SIG-M5 treated with dmso at 0.1 percent for 504 hours (cell line): ENCODE measurements at regions not wholly inside any gene's neighbourhood (a gene's known extent, or its start where the extent isn't known, plus 50 kb on each side); places are given as distances from the start of the nearest gene placed in this dataset.

Source experiments
- DNase-seq: peaks from one replicate; lab custom pipeline; 2025; ENCODE audit not compliant: unreplicated experiment; lab: John Stamatoyannopoulos, UW

DNA sequence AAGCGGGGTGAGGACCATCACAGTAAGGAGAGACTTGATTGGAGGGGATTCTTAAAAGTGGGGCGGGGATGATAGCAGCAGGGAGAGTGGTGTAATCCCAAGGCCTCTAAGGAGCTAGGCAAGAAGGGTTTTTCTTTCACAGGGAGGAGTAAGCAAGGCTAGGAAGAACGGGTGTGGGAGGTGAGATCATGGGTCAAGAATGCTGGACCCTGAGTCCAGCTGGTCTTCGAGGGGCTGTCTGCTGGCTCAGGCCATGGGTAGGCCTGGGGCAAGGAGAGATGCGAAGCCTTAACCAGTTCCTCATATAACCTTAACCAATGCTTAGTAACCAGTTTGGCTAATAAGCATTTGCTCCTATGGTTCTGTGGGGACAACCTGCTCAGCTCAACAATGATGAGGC lies 599.1 kb downstream of the NPHP4 start:
- DNase-seq, result no peak

DNA sequence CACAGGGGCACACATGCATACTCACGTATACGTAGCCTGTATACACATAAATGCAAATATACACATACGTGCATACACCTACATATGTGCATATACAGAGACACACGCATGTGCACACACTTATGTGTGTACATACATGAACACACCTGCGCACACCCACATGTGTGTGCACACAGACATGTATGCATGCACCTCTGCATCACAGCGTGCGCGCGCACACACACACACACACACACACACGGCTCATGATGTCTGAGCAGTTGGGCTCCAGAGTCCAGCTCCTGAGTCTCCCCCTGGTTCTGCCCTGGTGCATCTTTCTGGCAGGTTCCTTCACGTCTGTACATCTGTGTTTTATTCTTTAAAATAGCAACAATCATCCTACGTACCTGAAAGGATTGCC lies 600.5 kb downstream of the NPHP4 start:
- no peak for DNase-seq

DNA sequence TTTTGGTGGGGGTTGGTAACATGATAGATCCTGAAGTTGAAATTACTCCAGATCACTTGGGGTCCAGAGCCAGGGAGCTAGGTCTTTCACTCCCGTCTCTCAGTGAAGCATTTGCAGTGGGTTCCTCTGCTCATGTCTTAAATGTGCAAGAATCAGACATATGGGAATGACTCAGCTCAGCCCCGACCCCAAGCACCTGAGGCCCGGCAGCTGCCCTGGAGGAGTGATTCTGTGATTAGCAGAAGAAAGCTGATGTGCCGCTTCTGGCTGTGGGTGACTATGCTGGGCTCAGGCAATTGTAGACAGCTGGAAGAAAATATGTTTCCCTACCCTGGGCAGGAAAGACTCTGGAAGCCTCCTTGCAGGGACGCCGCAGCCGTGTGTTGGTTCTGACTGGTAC lies 601.7 kb downstream of the NPHP4 start:
- no peak for DNase-seq

DNA sequence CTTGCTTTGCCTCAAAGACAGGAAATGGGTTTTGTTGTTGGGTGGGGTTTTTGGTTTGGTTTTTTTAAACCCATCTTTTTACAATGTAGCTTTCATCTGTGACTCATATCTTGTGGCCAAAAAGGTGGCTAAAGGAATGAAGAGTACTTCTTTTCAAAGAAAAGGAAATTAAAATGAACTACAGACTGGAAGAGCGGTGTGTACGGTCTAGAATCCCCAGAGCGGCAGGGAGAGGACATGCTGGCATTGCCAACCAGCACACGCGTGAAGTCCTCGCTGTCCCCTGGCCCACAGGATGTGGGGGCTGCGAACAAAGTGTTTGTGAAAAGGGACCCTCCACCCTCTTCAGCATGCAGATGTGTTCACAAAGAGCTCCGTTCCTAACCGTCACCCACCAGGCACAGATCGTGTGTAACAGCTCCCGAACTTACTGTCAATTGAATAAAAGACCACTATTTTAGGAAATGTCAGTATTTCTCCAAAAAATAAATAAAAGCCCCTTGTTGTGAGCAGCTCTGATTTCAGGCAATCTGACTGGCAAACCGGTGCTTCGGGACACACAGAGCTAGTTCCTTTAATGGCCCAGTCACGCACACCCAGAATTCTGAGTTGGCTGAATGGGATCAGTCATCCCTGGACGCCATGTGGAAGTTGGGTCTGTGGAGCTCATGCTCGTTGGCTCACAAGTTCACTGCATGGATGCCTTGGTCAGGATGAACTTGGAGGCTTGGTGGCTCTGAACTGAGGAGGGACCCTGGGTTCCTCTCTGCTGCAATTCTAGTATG lies 602.9 kb downstream of the NPHP4 start:
- no peak for DNase-seq

DNA sequence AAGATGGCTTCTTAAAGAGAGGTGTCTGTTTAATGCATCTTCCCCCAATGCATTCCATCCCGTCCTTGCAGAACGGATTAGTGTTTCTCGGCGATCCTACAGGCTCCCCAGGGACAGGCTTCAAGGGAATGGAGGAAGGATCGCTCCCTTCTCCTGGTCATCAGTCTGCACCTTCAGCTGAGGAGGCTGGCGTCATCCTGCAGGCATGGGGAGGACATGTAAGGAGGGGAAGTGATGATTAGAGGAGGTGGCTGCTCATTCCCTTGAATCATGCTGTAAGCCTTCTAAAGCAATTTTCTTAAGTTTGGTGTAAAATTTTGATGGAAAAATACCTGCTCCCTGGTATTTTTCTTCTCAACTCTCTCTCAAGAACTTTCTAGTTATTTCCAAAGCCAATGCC lies 603.6 kb downstream of the NPHP4 start:
- DNase-seq, result no peak

DNA sequence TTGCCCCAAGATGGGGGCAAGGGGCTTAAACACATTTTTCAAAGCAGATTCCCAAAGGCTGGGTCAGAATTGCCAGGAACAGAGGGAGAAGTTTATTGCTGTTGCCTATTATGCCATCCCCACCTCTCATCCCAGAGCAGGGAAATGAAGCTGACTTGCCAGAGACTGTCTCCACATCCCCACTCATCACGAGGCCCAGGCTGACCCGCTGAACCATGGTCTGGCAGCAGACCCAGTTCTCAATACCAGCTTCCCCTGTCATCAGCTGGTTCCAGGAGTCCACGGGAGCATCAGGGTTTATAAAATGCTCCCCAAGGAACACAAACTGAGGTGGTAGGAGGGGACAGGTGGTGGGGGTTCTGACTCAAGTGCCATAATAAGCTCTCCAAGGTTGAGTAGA lies 605.9 kb downstream of the NPHP4 start:
- no peak for DNase-seq

DNA sequence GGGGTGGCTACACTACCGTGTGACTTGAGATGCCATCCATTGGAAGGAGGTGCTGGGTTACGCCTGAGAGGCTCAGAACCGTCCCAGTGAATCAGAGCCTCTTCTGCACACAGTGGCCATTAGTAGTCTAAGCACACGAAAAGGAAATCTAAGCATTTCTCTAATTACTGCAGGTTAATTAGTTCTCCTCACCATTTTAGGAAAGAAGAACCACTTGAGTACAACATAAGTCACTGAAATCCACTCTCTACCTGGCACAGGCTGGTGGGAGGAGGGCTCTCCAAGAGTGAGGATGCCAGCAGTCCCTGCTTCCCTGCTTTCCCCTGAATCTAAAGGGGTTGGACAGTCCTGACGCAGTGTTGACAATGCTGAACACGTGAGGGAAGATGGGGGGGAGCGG lies 606.3 kb downstream of the NPHP4 start:
- DNase-seq, result no peak

DNA sequence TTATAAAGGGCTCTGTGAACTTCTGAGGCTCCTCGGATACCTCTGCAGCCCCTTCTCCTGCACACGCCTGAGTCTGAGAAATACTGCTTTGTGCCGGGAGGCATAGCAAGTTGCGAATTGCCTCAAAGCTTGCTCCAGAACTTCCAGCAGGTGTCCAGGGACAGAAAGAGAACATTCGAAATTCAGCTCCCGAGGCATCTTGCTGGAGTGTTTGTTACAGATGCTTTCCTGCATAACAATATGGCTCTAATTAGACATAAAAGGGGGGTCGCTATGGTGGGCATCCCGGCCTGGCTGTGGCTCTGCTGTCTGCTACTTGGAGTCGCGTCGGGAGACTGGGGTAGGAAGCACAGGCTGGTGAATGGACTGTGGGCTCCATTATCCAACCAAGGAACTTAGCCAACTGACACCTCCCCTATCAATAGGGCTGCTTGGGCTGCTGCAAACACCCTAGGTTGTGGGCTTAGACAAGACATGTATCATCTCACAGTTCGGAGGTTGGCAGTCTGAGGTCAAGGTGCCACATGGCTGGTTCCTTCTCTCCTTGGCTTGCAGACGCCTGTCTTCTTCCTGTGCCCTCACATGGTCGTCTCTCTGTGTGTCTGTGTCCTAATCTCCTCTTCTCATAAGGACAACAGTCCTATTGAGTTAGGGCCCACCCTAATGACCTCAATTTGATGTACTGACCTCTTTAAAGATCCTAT lies 607.0 kb downstream of the NPHP4 start:
- DNase-seq, result no peak

DNA sequence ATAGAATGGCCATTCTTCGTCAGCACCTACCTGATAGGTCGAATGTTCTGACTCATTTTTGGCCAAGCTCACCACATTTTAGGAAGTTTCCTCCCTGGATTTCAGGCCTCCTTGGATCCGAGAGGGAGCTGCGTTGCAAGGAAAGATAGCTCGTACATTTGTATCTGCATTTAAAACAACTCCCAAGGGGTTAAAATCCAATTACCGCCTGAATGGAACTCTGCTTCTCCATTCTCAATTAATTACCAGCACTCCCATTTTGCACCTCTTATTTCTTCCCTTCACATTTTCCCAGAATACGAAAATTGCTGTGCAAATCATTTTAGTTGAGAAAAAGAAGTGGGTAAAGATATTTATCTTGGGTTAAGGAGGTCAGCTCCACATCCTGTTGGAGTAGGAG lies 610.7 kb downstream of the NPHP4 start:
- DNase-seq, result no peak

DNA sequence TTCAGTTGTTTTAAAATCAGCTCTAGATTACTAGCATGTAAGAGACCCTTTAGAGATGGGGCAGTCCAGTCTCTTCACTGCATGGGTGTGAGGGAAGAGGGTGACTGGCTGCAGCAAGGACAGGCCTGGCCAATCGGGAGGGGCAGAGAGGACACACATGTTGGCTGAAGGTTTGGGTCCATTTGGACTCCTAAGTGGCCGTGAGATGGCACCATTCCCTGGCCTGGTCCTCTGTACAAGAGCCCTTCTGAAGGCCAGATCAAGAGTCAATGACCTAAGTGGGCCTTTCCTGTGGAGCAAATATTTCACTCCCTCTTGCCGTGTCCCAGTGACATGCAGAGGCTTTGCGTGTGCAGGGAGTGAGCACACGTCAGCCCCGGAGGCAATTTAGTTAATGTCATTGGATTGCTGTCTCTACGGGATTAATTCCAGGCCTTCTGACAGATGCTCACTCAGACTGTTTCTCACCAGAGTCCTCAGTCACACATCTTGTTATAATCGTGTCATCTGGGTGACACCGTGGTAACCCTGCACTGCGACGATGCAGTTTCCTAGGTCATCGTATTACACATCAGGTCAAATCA lies 613.0 kb downstream of the NPHP4 start:
- no peak for DNase-seq

DNA sequence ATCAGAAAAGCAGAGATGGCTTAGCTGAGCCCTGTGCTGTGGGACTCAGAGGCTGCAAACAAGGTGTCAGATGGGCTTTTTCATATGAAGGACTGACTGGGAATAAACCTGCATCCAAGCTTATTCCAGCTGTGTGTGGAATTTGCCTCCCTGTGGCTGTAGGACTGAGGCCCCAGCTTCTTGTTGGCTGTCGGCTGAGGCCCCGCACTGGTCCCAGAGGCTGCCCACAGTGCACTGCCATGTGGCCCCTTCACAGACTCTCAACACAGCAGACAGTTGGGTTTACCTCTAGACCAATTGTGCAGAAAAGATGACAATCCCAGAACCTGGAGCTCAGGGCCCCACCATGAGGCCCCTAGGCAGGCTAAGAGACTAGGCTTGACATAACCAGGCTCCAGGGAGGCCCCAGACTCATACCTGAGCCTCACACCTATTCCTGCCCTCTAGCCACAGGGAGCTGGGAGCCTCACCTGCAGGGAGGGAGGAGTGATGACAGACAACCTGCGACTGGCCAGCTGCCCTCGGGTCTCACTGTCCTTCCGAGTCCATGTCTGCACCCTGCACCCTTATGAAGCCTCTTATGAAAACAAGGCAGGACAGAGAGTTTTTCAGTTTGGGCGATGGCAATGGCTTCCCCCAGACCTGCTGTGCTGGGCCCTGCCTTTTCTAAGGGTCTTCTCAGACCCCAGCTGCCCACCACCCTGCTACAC lies 615.5 kb downstream of the NPHP4 start:
- DNase-seq, result no peak

DNA sequence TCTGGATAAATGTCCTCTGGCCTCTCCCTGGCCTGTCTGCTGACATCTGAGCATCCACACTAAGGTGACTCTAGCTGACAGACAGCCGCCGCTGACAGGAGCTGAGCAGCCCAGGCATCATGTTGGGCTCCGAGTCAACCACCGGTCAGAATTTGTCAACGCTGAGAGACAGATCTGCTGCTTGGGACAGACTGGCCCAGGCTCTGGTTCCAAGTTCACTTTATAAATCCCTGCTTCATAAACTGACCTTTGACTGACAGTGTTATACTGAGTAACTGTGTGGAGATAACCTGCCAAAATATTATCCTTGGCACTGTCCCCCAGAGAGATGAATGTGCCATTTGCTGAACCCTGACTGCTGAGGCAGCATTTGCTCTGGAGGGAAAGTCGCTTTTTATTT lies 616.7 kb downstream of the NPHP4 start:
- DNase-seq, result no peak

DNA sequence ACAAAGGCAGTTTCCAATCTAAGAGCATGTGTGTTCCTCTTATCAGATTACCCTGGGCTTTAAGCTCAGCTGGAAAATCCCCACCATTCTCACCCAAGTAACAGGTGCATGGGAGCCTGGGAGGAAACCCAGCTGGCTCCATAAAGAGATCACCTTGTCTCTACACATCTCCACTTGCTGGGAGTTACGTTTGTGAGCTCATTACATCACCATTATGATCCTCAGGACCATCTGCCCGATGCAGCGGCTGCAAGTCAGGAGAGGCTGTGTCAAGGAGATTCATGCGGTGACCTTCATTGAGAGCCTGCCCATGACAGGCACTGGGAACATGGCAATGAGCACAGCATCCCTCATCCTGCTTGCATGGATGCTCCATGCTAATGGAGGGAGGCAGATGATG lies 618.0 kb downstream of the NPHP4 start:
- no peak for DNase-seq

DNA sequence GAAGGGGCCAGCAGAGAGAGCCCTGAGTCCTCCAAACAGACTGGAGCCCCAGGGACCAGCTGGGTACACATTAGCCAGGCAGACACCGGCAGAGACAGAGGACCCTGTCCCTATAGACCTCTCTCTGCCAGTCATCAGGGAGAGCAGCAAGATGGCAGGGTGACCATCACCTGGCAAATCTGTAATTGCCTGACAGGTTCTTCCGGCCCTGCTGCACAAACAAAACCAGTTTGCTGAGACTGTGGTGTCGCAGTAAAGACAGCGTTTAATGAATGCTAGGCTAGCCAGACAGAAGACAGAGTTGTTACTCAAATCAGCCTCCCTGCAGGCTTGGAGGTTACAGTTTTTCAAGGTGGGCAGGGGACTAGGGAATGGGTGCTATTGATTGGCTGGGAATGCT lies 618.9 kb downstream of the NPHP4 start:
- DNase-seq, result no peak

DNA sequence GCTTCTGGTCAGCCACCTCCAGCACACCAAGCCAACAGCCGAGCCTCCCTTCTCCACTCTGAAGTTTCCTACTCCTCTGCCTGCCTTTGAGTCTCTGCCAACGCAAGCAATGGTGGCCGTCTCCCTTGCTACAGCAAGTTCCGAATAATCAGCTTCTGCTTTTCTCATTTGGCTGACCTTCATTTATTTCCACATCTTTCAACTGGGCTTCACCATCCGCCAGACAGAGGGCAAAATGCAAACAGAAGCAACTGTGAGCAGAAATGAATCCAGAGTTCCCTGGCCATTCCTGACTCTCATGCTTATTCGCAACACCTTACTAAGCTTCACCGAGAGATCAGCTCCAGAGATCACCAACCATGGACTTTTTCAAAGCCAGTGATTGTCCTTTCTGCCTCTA lies 621.0 kb downstream of the NPHP4 start:
- no peak for DNase-seq

DNA sequence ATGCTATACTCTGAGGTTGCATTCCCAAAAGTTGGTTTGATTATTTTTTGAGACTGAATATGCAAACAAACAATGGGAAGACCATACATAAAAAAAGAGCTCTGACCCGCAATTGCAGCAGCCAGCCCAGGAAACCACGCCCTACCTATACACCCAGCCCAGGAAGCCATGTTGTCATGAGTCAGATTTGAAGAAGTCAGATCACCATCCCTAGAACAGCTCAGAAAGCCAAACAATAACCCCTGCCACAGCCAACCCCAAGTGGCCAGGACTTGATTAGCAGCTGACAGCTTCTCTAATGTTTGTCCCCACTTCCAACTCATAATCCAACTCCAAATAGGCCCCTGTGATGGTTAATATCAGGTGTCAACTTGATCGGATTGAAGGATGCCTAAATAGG lies 621.9 kb downstream of the NPHP4 start:
- DNase-seq, result no peak

DNA sequence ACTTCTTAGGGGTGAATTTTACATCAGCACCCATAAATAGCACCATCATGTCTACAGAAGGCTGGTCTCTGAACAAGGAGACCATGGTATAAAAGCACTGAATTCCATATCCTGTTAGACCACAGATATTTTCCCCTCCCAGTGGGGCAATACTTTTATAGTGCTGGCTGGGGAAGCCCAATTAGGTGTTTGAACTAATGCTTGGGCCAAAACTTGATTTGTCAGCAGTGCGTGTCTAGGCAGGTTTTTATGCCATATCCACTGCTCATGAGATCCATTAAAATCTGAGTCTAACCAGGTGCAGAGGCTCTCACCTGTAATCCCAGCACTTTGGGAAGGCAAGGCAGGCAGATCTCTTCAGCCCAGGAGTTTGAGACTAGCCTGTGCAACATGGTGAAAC lies 623.0 kb downstream of the NPHP4 start:
- DNase-seq, result no peak

DNA sequence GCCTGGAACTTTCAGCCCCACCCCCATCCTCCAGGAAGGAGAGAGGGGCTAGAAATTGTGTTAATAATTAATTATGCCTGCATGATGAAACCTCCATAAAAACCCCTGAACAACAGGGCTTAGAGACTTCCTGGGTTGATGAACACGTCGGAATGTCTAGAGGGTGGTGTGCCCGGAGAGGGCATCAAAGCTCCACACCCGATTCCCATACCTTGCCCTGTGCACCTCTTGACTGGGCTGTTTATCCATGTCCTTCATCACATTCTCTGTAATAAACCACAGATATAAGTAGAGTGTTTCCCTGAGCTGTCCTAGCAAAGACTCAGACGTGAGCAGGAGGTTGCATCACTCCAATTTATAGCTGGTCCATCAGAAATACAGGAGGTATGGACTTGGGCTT lies 624.0 kb downstream of the NPHP4 start:
- no peak for DNase-seq

DNA sequence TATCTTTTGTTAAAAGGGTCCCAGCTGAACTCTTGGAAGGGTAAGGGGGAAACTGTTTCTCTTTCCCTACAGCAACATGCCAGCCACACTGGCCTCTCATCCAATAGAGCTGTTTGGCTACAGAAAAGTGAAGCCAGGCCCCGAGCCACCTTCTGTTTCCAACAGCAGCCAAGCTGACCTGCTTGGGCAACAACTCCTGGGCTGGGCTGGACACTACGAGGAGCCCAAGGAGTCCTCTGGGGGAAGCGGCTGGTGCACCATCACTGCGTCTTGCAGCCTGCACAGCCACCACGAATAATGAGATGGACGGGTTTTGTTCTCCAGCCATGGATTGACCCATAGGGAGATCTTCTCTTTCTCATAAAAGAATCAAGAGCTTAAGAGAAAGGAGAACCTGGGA lies 624.9 kb downstream of the NPHP4 start:
- no peak for DNase-seq

DNA sequence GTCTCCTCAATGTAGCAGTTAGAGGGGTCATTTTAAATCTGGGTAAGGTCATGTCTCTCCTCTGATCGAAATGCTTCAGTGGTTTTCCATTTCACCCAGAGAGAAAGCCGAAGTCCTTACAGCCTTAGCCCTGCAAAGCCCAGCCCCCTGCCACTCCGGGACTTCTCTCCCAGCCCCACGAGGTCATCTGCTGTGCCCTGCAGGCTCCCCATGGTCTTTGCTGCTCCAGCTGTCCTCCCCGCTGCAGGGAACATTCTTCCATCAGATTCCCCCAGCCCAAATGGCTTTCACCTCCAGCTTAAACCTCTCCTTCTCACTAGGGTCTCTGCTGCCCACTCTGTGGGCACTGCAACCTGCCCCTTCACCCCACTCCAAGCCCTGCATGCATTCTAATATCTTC lies 626.5 kb downstream of the NPHP4 start:
- no peak for DNase-seq

DNA sequence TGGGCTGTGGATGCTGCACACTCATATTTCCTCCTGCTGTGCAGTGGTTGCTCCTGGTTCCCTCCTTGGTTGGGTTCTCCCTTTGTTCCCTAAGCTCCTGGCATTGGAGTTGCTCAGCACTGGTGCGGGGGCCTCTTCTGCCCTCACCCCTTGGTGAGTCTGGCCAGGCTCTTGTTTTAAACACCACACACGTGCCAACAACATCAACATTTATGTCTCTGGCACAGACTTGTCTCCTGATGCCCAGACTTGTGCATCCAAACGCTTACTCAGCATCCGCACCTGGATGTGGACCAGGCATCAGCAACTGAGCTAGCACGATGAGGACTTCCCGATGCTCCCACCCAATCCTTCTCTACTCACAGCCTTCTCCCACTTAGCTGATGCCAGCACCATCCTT lies 627.6 kb downstream of the NPHP4 start:
- no peak for DNase-seq

DNA sequence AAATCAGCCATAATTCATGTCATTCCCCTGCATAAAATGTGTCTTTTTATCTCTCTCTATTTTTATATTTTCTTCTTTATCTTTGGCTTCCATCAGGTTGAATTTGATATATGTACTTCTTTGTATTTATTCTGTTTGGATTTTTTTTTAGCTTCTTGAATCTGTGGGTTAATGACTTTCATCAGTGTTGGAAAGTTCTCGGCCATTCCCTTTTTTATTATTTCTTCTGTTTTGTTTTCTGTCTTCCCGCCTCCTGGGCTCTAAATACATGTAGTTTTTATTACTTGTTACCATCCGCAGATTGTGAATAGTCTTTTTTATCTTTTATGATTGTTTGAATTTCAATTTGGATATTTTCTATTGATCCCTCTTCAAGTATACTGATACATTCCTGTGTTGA lies 637.5 kb downstream of the NPHP4 start:
- no peak for DNase-seq
